ENCODE measurements at regions not wholly inside any gene's neighbourhood (a gene's known extent, or its start where the extent isn't known, plus 50 kb on each side); places are given as distances from the start of the nearest gene placed in this dataset.

- no peaks in the 10 kb centered on the region for H3K36me3 Mint-ChIP-seq (ENCODE audit: low read depth)
- no peak for TF ChIP-seq CTCF (conservative IDR thresholded peaks at IDR 0.05)
- H3K9me3 Mint-ChIP-seq = peaks cover 13% of the 10 kb centered on the region
- H3K4me1 Mint-ChIP-seq = peaks cover 26% of the 10 kb centered on the region
- no peak overlapping the region for H3K27ac Mint-ChIP-seq (ENCODE audit: unreplicated experiment)
- DNase-seq (ENCODE audit: low read depth, low spot score) = no peak
- H3K27me3 Mint-ChIP-seq (ENCODE audit: low read depth) = no peaks in the 10 kb centered on the region
- H3K4me3 Mint-ChIP-seq = no peak overlapping the region
Observed at GRCh38 chr2:16134436-16135165, 194.3 kb downstream of the MYCN start.

- Mint-ChIP-seq H3K27ac (ENCODE audit: unreplicated experiment) (no peak overlapping the region), H3K9me3 (no peaks in the 10 kb centered on the region)
- no peak for DNase-seq (ENCODE audit: low read depth, low spot score)
Observed at GRCh38 chr2:16130906-16131400, 190.6 kb downstream of the MYCN start.

GRCh38 chr2:16130541-16130880 is 190.2 kb downstream of the MYCN start:
- Mint-ChIP-seq H3K27ac (ENCODE audit: unreplicated experiment) (no peak overlapping the region), H3K4me3 (no peak overlapping the region), H3K4me1 (peaks cover 8% of the 10 kb centered on the region), H3K27me3 (ENCODE audit: low read depth) (no peaks in the 10 kb centered on the region), H3K36me3 (ENCODE audit: low read depth) (no peaks in the 10 kb centered on the region), H3K9me3 (no peaks in the 10 kb centered on the region)
- no peak for TF ChIP-seq CTCF (conservative IDR thresholded peaks at IDR 0.05)
- DNase-seq (ENCODE audit: low read depth, low spot score) = no peak

More at GRCh38 chr2:16130906-16131400, 190.6 kb downstream of the MYCN start:
- Mint-ChIP-seq H3K36me3 (ENCODE audit: low read depth) (no peaks in the 10 kb centered on the region), H3K27me3 (ENCODE audit: low read depth) (no peaks in the 10 kb centered on the region), H3K4me3 (no peak overlapping the region), H3K4me1 (peaks cover 8% of the 10 kb centered on the region)
- no peak for TF ChIP-seq CTCF (conservative IDR thresholded peaks at IDR 0.05)

- no peak overlapping the region for H3K27ac Mint-ChIP-seq (ENCODE audit: unreplicated experiment)
Observed at GRCh38 chr2:16129716-16130540, 189.6 kb downstream of the MYCN start.

More at GRCh38 chr2:16129716-16130540, 189.6 kb downstream of the MYCN start:
- H3K9me3 Mint-ChIP-seq = no peaks in the 10 kb centered on the region
- peaks cover 9% of the 10 kb centered on the region for H3K4me1 Mint-ChIP-seq
- no peak overlapping the region for H3K4me3 Mint-ChIP-seq
- no peaks in the 10 kb centered on the region for H3K36me3 Mint-ChIP-seq (ENCODE audit: low read depth)
- TF ChIP-seq CTCF (conservative IDR thresholded peaks at IDR 0.05) = no peak
- no peak for DNase-seq (ENCODE audit: low read depth, low spot score)
- no peaks in the 10 kb centered on the region for H3K27me3 Mint-ChIP-seq (ENCODE audit: low read depth)

Measured in neural crest cell (in vitro differentiated cells).